Aorta (tissue), 5 donors: ENCODE measurements at regions not wholly inside any gene's neighbourhood (a gene's known extent, or its start where the extent isn't known, plus 50 kb on each side); places are given as distances from the start of the nearest gene placed in this dataset.
A peak's percentile ranks its signal among the peaks of the same experiment; 100 is the strongest.

Source experiments
- ATAC-seq: fragments of 200-7000 bp; cut with Tn5 transposase; one replicate; pipeline ENCODE4 v1.9.1; 2022; ENCODE audit warnings: moderate library complexity; ENCODE audit not compliant: low FRiP score
- DNase-seq, 2 donors: peaks; one replicate each; pipeline ENCODE4 v3.0.0-alpha.2; 2020
- H3K27ac ChIP-seq, 2 donors: one replicate each; pipeline ENCODE4 v1.5.1; 2013; ENCODE audit warnings: low read length in 2 of 2, mild to moderate bottlenecking in 2 of 2, moderate library complexity in 2 of 2, control low read depth in 1 of 2, inconsistent platforms in 1 of 2, low read depth in 1 of 2
- H3K27me3 ChIP-seq, 2 donors: one replicate each; pipeline ENCODE4 v1.6.1; 2013; ENCODE audit warnings: control low read depth in 1 of 2, low read length in 1 of 2, mild to moderate bottlenecking in 1 of 2, moderate library complexity in 1 of 2; ENCODE audit not compliant: insufficient read depth in 2 of 2, control insufficient read depth in 1 of 2
- H3K36me3 ChIP-seq, 2 donors: one replicate each; pipeline ENCODE4 v1.6.1; 2013; ENCODE audit warnings: control low read depth in 1 of 2, low read length in 1 of 2, mild to moderate bottlenecking in 1 of 2; ENCODE audit not compliant: insufficient read depth in 2 of 2, control insufficient read depth in 1 of 2
- H3K4me1 ChIP-seq, 2 donors: one replicate each; pipeline ENCODE4 v1.6.1; 2013; ENCODE audit warnings: low read length in 2 of 2, control low read depth in 1 of 2, mild to moderate bottlenecking in 1 of 2, moderate library complexity in 1 of 2; ENCODE audit not compliant: insufficient read depth in 2 of 2, control insufficient read depth in 1 of 2
- H3K4me3 ChIP-seq, 2 donors: one replicate each; pipeline ENCODE4 v1.5.1; 2013; ENCODE audit warnings: low read length in 2 of 2, control low read depth in 1 of 2, mild to moderate bottlenecking in 1 of 2
- H3K9me3 ChIP-seq: one replicate; pipeline ENCODE4 v1.6.1; 2013; ENCODE audit warnings: mild to moderate bottlenecking, low read length; ENCODE audit not compliant: control insufficient read depth
- WGBS, 2 donors: extraction: QIAGEN DNeasy Blood & Tissue Kit; methylation state at CpG; one replicate each; pipeline ENCODE4 v1.1.7; 2013; 5-methylcytosine and 5-hydroxymethylcytosine counted together
- intact Hi-C, 2 donors: fragments of 100-400 bp; cut with DNase I; formaldehyde crosslinking; loops; one replicate each; pipeline versions ENCODE4 v1.14.2 to v1.15.0; 2022
- donor health status: healthy with polysubstance abuse.
- donor health status: Bipolar disorder and iron deficiency.
- donor health status: DM: no; HTN: no; CAD: no.
- donor health status: DM: no; HTN: no; CAD: no.
- donor health status: DM: yes; HTN: yes; CAD: no.

- Histone ChIP-seq H3K27me3 (no peaks in the 10 kb centered on the region), H3K27ac (no peak overlapping the region), H3K4me3 (no peak overlapping the region), H3K9me3 (no peaks in the 10 kb centered on the region), H3K36me3 (no peaks in the 10 kb centered on the region), H3K4me1 (peaks cover 1 to 9% of the 10 kb centered on the region in 2 donors)
- ATAC-seq, result peak; percentile 15
- intact Hi-C loops, result no loop called here
- 18% methylated on average over 4 of the region's 4 CpGs for WGBS, 2 donors
- DNase-seq, result no peak
Measured at GRCh38 chr11:101346591-101346990, 217.0 kb upstream of the PGR start.

DNA sequence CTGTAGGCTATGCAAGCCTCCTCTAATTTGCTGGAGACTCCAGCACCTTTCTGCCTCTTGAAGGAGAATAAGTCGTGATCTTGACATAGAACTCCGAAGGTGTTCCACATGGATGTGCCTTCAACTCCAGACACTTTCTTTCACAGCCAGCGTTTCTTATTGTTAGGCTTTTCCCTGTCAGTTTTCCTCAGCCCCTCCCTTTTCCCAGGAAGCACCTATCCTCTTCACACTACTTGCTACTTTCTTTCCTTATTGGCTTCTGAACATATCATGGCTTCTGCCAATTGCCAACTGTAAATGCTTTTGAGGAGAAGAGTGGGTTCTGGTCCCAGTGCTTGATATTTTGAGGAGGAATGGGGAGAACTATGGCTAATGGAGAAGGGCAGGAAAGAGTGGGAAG is 216.3 kb upstream of the PGR start:
- 96 to 98% methylated on average over 3 of the region's 3 CpGs for WGBS, 2 donors
- intact Hi-C loops, result no loop called here
- ATAC-seq (no peak), DNase-seq (no peak)
- H3K4me3 ChIP-seq, result no peak overlapping the region
- H3K27me3 ChIP-seq, result no peaks in the 10 kb centered on the region
- peaks cover 1 to 9% of the 10 kb centered on the region in 2 donors for H3K4me1 ChIP-seq
- no peak overlapping the region for H3K27ac ChIP-seq
- H3K36me3 ChIP-seq, result no peaks in the 10 kb centered on the region
- no peaks in the 10 kb centered on the region for H3K9me3 ChIP-seq

DNA sequence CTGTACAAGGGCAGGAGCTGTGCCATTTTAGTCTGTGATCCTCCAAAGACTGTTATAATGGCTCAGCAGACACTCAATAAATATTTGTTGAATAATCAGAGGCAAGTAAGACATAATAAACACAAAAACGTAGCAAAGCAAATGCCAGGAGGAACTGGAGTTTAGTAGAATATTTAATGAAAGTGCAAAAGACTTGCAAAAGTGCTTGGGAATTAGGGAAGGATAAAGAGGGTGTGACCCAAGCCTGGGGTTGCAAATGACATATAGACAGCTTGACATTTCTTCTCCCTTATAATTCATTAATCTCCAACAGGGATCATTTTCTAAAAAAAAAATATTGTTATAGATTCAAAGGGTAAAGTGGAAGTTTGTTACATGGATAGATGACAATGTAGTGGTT is 212.7 kb upstream of the PGR start:
- Histone ChIP-seq H3K4me3 (no peak overlapping the region), H3K27me3 (no peaks in the 10 kb centered on the region), H3K36me3 (no peaks in the 10 kb centered on the region), H3K4me1 (peaks cover 3 to 5% of the 10 kb centered on the region in 2 donors), H3K9me3 (no peaks in the 10 kb centered on the region), H3K27ac (no peak overlapping the region)
- intact Hi-C loops, result no loop called here
- WGBS, 2 donors, result 3 to 7% methylated on average over 1 of the region's 1 CpG
- no peak for ATAC-seq
- no peak for DNase-seq

- DNase-seq (no peak), ATAC-seq (no peak)
- Histone ChIP-seq H3K9me3 (no peaks in the 10 kb centered on the region), H3K27me3 (no peaks in the 10 kb centered on the region), H3K27ac (peak overlapping the region; percentile 48 to 82), H3K4me3 (no peak overlapping the region), H3K4me1 (peaks cover 0 to 1% of the 10 kb centered on the region in 2 donors), H3K36me3 (no peaks in the 10 kb centered on the region)
- WGBS, 2 donors, result 0 to 5% methylated on average over 1 of the region's 1 CpG
- intact Hi-C loops, result loop anchor here in 1 of 2 donors (2.0 kb wide), 1 partner anchor 213 kb away; the partner anchor contains the start of gene PGR
Measured at GRCh38 chr11:101341578-101341977, 212.0 kb upstream of the PGR start.

DNA sequence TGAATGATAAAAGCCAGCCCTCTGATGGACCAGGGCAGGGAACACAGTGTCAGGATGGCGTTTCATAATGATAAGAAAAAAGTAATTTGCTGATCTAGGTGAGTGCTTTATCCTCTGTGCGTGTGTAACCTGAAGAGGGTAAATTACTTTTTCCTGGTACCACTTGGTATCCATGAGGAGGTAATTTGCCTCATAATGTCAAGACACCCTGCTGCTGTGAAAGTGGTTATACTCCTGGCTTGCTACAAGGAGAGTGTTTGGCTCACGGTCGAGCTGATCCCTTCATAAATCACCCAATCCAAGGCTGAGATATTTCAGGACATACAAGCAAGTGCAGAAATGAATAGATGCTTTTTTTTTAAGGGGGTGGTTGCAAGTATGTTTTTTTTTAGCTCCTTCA is 207.2 kb upstream of the PGR start:
- Histone ChIP-seq H3K4me3 (no peak overlapping the region), H3K27me3 (no peaks in the 10 kb centered on the region), H3K9me3 (no peaks in the 10 kb centered on the region), H3K36me3 (no peaks in the 10 kb centered on the region), H3K27ac (no peak overlapping the region), H3K4me1 (peaks cover 0 to 3% of the 10 kb centered on the region in 2 donors)
- intact Hi-C loops, result loop anchor here in 1 of 2 donors (10.0 kb wide), 1 partner anchor 362 kb away; no protein-coding TSS in a partner anchor
- DNase-seq (no peak), ATAC-seq (no peak)
- WGBS, 2 donors, result 38 to 40% methylated on average over 4 of the region's 4 CpGs

- Histone ChIP-seq H3K4me3 (no peak overlapping the region), H3K9me3 (no peaks in the 10 kb centered on the region), H3K27me3 (no peaks in the 10 kb centered on the region), H3K4me1 (peaks cover 0 to 3% of the 10 kb centered on the region in 2 donors), H3K27ac (no peak overlapping the region), H3K36me3 (no peaks in the 10 kb centered on the region)
- WGBS, 2 donors, result 77 to 97% methylated on average over 3 of the region's 3 CpGs
- ATAC-seq (no peak), DNase-seq (no peak)
- intact Hi-C loops, result loop anchor here in 1 of 2 donors (10.0 kb wide), 1 partner anchor 361 kb away; no protein-coding TSS in a partner anchor
Measured at GRCh38 chr11:101336155-101336554, 206.5 kb upstream of the PGR start.

DNA sequence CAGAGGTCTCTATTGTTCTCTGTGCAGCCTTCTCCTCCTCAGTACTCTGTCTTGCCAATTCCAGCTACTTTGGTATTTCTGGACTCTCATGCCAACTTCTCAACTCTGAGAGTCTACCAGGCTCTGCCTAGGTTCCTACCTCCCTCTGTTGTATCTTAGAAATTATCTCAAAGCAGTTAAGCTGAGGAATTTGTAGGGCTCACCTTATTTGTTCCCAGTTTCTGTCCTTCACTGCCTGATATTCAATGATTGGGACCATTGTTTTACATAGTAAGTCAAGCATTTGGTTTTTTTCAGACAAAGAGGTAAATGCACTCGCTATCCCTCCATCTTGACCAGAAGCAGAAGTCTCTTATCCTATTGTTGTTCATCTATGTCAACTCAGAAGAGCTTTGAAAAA is 205.0 kb upstream of the PGR start:
- peaks cover 2% of the 10 kb centered on the region for H3K9me3 ChIP-seq
- DNase-seq, result no peak
- H3K27ac ChIP-seq, result no peak overlapping the region
- H3K36me3 ChIP-seq, result no peaks in the 10 kb centered on the region
- WGBS, 2 donors, result 96 to 100% methylated on average over 1 of the region's 1 CpG
- no peak for ATAC-seq
- no peak overlapping the region for H3K4me3 ChIP-seq
- peaks cover 0 to 1% of the 10 kb centered on the region in 2 donors for H3K4me1 ChIP-seq
- intact Hi-C loops, result loop anchor here in 1 of 2 donors (10.0 kb wide), 1 partner anchor 360 kb away; no protein-coding TSS in a partner anchor
- H3K27me3 ChIP-seq, result no peaks in the 10 kb centered on the region

DNA sequence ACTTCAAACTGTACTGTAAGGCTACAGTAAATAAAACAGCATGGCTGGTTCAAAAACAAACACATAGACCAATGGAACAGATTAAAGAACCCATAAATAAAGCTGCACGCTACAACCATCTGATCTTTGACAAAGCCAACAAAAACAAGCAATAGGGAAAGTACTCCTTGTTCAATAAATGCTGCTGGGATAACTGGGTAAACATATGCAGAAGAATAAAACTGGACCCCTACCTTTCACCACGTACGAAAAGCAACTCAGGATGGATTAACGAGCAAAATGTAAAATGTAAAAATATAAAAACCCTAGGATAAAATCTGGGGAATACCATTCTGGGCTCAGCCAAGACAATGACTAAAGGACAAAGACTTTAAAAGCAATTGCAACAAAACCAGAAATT is 201.8 kb upstream of the PGR start:
- Histone ChIP-seq H3K9me3 (peaks cover 2% of the 10 kb centered on the region), H3K4me1 (peaks cover 0 to 1% of the 10 kb centered on the region in 2 donors), H3K36me3 (no peaks in the 10 kb centered on the region), H3K4me3 (no peak overlapping the region), H3K27me3 (no peaks in the 10 kb centered on the region), H3K27ac (no peak overlapping the region)
- DNase-seq (no peak), ATAC-seq (no peak)
- intact Hi-C loops, result loop anchor here in 1 of 2 donors (10.0 kb wide), 1 partner anchor 357 kb away; no protein-coding TSS in a partner anchor
- WGBS, 2 donors, result 65 to 86% methylated on average over 4 of the region's 4 CpGs

DNA sequence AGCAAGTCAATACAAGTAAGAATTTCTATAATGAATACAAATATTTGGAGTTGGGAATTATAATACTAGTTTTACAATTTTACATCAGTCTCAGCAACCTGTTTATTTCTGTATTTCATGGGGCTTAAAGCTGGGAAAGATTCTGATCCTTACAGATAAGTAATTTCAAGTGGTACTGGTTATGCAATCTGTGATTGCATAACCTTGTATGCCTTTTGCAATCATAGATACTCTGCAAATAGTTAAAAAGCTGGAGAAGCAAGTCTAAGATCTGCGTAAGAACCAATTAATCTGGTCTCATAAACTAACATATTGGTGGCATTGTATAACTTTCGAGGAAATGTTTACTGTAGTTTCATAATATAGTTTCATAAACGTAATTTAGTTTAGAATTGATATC is 198.3 kb upstream of the PGR start:
- no peak for DNase-seq

More for the DNA sequence above, 198.3 kb upstream of the PGR start:
- ATAC-seq, result no peak
- Histone ChIP-seq H3K27me3 (no peaks in the 10 kb centered on the region), H3K27ac (no peak overlapping the region), H3K4me3 (no peak overlapping the region), H3K4me1 (peaks cover 0 to 1% of the 10 kb centered on the region in 2 donors), H3K36me3 (no peaks in the 10 kb centered on the region), H3K9me3 (peaks cover 2% of the 10 kb centered on the region)
- WGBS, 2 donors, result 93 to 98% methylated on average over 3 of the region's 3 CpGs
- intact Hi-C loops, result loop anchor here in 1 of 2 donors (10.0 kb wide), 1 partner anchor 203 kb away; the partner anchor contains the start of gene PGR
